ENCODE measurements at regions not wholly inside any gene's neighbourhood (a gene's known extent, or its start where the extent isn't known, plus 50 kb on each side); places are given as distances from the start of the nearest gene placed in this dataset.

GRCh38 chr10:10054466-10054865, 963.2 kb upstream of the CELF2 start:
- TF ChIP-seq CTCF (IDR thresholded peaks at IDR 0.05; ENCODE audit: low read depth, low read length, poor library complexity, severe bottlenecking) (no peak), EZH2phosphoT487 (IDR thresholded peaks at IDR 0.05; ENCODE audit: borderline replicate concordance, low read length) (no peak)

Data from DOHH2 (cell line).